Activated naive CD8-positive, alpha-beta T cell (primary cell): ENCODE measurements at regions not wholly inside any gene's neighbourhood (a gene's known extent, or its start where the extent isn't known, plus 50 kb on each side); places are given as distances from the start of the nearest gene placed in this dataset.
"Not testable (repeated sequence)": the region's sequence is repeated elsewhere in the genome, so short reads cannot be mapped to it uniquely, and the experiment has no call there.

Experiments
- H3K27ac Mint-ChIP-seq: one replicate; pipeline ENCODE4 v1.8.0; 2021; ENCODE audit warnings: mixed read lengths
- H3K27me3 Mint-ChIP-seq: one replicate; pipeline ENCODE4 v1.8.0; 2021; ENCODE audit warnings: mixed read lengths
- H3K36me3 Mint-ChIP-seq: one replicate; pipeline ENCODE4 v1.8.0; 2021; ENCODE audit warnings: mixed read lengths
- H3K4me1 Mint-ChIP-seq: one replicate; pipeline ENCODE4 v1.8.0; 2021; ENCODE audit warnings: low read depth, mixed read lengths
- H3K4me3 Mint-ChIP-seq: one replicate; pipeline ENCODE4 v1.8.0; 2021; ENCODE audit warnings: mild to moderate bottlenecking, mixed read lengths
- H3K9me3 Mint-ChIP-seq: one replicate; pipeline ENCODE4 v1.8.0; 2021; ENCODE audit warnings: low read depth, mixed read lengths

- no peak overlapping the region for H3K4me3 Mint-ChIP-seq
- H3K9me3 Mint-ChIP-seq: no peaks in the 10 kb centered on the region
- no peaks in the 10 kb centered on the region for H3K27me3 Mint-ChIP-seq
- no peaks in the 10 kb centered on the region for H3K36me3 Mint-ChIP-seq
- no peaks in the 10 kb centered on the region for H3K4me1 Mint-ChIP-seq
- H3K27ac Mint-ChIP-seq: no peak overlapping the region
Measured at GRCh38 chr4:186829097-186829496, 105.4 kb upstream of the FAT1 start.

DNA sequence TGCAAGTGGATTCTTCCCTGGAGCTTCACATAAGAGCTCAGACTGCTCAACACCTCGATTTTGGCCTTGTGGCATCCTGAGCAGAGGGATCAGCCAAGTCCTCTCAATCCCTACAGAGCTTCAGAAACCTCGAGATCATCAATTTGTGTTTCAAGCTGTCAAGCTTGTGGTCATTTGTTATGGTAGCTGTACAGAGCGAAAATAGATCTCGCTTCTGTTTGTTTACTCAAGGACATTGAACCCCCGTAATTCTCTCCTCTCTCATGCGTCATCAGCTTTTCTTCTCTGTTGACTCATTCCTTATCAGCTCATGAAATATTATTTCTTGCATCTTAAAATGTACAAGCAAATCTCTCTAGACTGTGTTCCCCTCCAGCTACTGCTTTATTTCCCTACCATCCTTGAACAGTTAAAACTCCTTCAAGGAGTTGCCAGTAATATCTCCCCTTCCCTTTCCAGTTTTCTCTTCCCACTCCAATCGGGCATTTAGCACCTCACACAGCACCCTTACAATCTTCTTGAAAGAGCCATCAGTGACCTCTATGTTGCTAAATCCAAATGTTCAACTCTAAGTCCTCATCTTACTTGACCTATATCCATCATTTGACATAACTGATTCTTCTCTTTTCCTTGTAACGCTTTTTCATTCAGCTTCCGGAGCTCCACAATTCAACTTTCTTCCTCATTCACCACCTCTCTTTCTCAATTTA lies 106.2 kb upstream of the FAT1 start:
- H3K36me3 Mint-ChIP-seq: no peaks in the 10 kb centered on the region
- H3K9me3 Mint-ChIP-seq: no peaks in the 10 kb centered on the region
- no peaks in the 10 kb centered on the region for H3K27me3 Mint-ChIP-seq
- H3K4me1 Mint-ChIP-seq: no peaks in the 10 kb centered on the region
- no peak overlapping the region for H3K4me3 Mint-ChIP-seq
- no peak overlapping the region for H3K27ac Mint-ChIP-seq

- Mint-ChIP-seq H3K4me1 (no peaks in the 10 kb centered on the region), H3K27ac (no peak overlapping the region), H3K36me3 (no peaks in the 10 kb centered on the region), H3K9me3 (no peaks in the 10 kb centered on the region), H3K4me3 (no peak overlapping the region), H3K27me3 (no peaks in the 10 kb centered on the region)
Measured at GRCh38 chr4:186831574-186831973, 107.9 kb upstream of the FAT1 start.

DNA sequence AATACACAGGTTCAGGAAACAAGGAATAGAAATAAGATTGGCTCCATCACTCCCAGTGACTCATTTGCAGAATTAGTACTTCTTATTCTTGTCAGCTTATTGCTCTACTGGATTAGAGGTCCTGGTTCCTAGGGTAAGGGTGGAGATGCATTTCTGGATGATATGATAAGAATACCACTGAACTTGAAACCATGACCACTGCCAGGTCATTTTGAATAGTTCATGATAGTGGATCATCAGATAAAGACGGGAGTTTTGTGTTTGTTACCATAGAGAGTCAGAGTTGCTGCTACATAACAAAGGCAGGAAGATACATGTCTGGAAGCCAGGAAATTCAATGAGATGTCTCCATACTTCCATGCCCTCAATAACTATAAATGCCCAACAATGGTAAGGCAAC lies 109.2 kb upstream of the FAT1 start:
- H3K4me3 Mint-ChIP-seq: no peak overlapping the region
- H3K27me3 Mint-ChIP-seq: no peaks in the 10 kb centered on the region
- peaks cover 3% of the 10 kb centered on the region for H3K9me3 Mint-ChIP-seq
- no peaks in the 10 kb centered on the region for H3K36me3 Mint-ChIP-seq
- H3K4me1 Mint-ChIP-seq: no peaks in the 10 kb centered on the region
- H3K27ac Mint-ChIP-seq: no peak overlapping the region

GRCh38 chr4:186837463-186837862 lies 113.8 kb upstream of the FAT1 start:
- not testable (repeated sequence) for H3K4me3 Mint-ChIP-seq, H3K4me1 Mint-ChIP-seq, H3K9me3 Mint-ChIP-seq, H3K27me3 Mint-ChIP-seq, H3K36me3 Mint-ChIP-seq, H3K27ac Mint-ChIP-seq

DNA sequence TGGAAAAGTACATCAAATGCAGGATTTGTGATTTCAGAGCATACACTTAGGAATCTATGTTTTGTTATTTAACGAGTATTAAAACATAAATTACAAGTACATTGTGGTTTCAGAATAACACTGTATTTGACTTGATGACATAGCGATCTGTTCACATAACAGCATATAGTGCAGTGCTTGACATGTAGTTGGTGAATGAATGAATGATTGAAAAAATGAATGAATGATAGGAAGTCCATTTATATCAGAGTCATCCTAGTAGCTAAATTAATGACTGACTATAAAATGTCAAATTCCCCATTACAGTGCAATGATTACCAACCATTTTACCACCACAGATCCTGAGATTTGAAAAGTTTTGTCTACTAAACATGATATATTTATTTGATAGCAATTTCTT lies 114.6 kb upstream of the FAT1 start:
- H3K4me1 Mint-ChIP-seq: no peaks in the 10 kb centered on the region
- peaks cover 8% of the 10 kb centered on the region for H3K9me3 Mint-ChIP-seq
- H3K4me3 Mint-ChIP-seq: no peak overlapping the region
- H3K36me3 Mint-ChIP-seq: no peaks in the 10 kb centered on the region
- H3K27ac Mint-ChIP-seq: no peak overlapping the region
- H3K27me3 Mint-ChIP-seq: no peaks in the 10 kb centered on the region

- Mint-ChIP-seq H3K4me3 (no peak overlapping the region), H3K27ac (no peak overlapping the region), H3K4me1 (no peaks in the 10 kb centered on the region), H3K36me3 (no peaks in the 10 kb centered on the region), H3K9me3 (peaks cover 11% of the 10 kb centered on the region), H3K27me3 (no peaks in the 10 kb centered on the region)
Measured at GRCh38 chr4:186839122-186840037, 115.7 kb upstream of the FAT1 start.

DNA sequence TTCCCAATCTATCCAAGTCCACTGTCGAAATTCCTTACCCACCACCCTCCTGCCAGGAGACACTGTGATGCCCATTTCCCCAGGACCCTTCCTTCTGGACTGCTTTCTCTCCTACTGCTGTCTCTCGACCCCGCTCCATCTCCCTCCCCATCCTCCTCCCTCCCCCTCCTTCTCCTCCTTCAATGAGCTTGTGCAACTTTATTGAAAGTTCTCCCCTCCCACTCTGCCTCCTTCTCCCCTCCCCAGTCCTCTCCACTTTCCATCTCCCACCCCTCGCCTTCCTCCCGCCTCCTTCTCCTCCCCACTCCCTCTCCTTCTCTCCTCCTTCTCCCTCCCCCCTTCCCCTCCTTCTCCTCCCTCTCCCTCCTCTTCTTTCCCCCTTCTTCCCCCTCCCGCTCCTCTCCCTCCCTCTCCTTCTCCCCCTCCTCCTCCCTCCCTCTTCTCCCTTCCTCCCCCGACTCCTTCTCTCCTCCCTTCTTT lies 116.6 kb upstream of the FAT1 start:
- no peaks in the 10 kb centered on the region for H3K27me3 Mint-ChIP-seq
- H3K9me3 Mint-ChIP-seq: peaks cover 14% of the 10 kb centered on the region
- no peak overlapping the region for H3K4me3 Mint-ChIP-seq
- no peak overlapping the region for H3K27ac Mint-ChIP-seq
- no peaks in the 10 kb centered on the region for H3K36me3 Mint-ChIP-seq
- no peaks in the 10 kb centered on the region for H3K4me1 Mint-ChIP-seq

DNA sequence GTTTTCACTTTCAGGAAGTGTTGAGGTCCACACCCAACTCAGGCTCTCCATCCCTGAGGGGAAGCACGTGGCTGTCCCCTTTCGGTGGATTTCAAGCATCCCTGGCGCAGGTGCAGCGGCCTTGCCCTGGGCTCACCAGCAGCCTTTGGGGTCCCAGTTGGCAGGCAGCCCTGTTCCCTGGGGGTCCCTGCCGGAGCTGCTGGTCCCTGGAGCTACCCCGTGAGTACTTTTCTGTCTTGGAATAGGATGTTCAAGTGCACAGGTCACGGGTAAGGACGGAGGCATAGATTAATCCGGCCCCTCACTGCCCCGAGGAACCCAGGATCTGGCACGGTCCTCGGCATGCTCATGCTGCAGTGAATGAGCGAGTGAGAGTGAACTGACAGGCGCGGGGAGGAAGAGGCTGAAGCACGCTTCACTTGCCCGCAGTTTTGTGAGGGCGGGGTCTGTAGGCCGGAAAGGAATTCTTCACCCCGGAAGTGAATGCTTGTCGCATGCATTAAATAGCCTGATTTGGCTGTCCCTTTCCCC lies 117.2 kb upstream of the FAT1 start:
- Mint-ChIP-seq H3K4me3 (no peak overlapping the region), H3K36me3 (no peaks in the 10 kb centered on the region), H3K27ac (no peak overlapping the region), H3K4me1 (no peaks in the 10 kb centered on the region), H3K27me3 (no peaks in the 10 kb centered on the region), H3K9me3 (peaks cover 14% of the 10 kb centered on the region)

GRCh38 chr4:186844059-186844681 lies 120.5 kb upstream of the FAT1 start:
- Mint-ChIP-seq H3K9me3 (peaks cover 6% of the 10 kb centered on the region), H3K36me3 (no peaks in the 10 kb centered on the region), H3K27ac (no peak overlapping the region), H3K4me1 (no peaks in the 10 kb centered on the region), H3K27me3 (no peaks in the 10 kb centered on the region), H3K4me3 (no peak overlapping the region)

DNA sequence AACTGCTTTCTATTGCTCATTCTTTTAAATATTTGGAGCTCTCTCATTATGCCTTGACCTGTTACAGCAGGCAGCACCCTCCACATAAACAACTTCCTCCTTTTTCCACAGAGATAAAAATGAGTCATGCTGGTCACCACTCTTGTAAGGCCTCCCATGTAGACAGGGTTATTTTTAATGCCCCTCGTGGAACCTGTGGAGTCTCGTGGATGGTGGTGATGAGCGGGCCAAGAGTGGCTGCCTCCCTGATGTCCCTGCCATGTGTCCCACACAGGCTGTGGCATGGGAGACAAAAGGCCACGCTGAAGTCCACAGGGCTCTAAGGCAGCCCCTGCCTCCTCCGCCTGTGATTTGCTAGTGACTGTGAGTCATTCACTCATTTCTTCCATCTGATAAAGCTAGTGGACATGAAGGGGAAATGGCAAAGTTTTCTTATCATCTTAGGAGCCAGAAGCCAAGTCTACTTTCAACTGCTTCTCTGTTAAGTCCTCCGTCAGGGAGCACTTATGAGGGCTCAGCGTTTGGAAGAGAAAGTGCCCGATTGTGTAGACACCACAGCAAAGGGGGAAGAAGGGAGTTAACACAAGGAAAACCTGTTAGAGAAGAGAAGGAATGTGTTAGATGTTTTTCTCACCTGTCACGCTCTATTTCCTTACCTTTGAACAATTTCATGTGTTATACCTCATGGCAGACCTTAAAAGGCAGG lies 121.6 kb upstream of the FAT1 start:
- Mint-ChIP-seq H3K27ac (no peak overlapping the region), H3K9me3 (peaks cover 6% of the 10 kb centered on the region), H3K27me3 (no peaks in the 10 kb centered on the region), H3K4me3 (no peak overlapping the region), H3K4me1 (no peaks in the 10 kb centered on the region), H3K36me3 (no peaks in the 10 kb centered on the region)

- Mint-ChIP-seq H3K27me3 (no peaks in the 10 kb centered on the region), H3K9me3 (peaks cover 16% of the 10 kb centered on the region), H3K4me3 (no peak overlapping the region), H3K4me1 (no peaks in the 10 kb centered on the region), H3K27ac (no peak overlapping the region), H3K36me3 (no peaks in the 10 kb centered on the region)
Measured at GRCh38 chr4:186846426-186846825, 122.8 kb upstream of the FAT1 start.

DNA sequence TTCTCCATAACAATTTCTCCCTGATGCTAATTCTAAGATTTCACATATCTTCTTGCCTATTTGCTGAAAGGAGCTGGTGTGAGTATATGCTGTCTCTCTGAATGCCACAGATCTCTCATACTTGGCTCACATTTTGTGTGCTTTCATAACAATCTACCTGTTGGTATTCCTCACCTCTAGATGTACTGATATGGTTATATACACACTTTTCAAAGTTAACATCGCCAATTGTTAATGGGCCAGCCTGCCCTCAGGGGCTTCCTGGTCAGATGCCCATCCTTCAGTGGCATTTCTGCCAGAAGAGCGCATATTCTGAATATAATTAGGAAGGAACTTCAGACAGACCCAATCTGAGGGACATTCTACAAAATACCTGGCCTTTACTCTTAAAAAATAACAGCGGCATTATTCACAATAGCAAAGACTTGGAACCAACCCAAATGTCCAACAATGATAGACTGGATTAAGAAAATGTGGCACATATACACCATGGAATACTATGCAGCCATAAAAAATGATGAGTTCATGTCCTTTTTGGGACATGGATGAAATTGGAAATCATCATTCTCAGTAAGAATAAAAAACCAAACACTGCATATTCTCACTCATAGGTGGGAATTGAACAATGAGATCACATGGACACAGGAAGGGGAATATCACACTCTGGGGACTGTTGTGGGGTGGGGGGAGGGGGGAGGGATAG lies 123.9 kb upstream of the FAT1 start:
- not testable (repeated sequence) for H3K4me1 Mint-ChIP-seq, H3K27me3 Mint-ChIP-seq, H3K4me3 Mint-ChIP-seq, H3K36me3 Mint-ChIP-seq, H3K27ac Mint-ChIP-seq
- H3K9me3 Mint-ChIP-seq: peaks cover 16% of the 10 kb centered on the region

DNA sequence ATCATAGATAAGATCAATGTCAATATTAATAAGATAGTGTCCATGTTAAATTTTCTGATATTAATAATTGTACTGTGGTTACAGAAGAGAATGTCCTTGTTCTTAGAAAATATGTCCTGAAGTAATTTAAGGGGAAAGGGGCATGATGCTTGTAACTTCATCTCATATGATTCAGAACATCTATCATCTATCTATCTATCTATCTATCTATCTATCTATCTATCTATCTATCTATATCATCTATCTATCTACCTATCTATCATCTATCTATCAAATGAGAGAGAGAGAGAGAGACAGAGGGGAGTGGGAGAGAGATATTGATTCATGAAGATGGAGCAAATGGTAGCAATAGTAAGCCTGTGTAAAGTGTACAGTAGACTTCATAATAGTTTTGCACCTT lies 124.8 kb upstream of the FAT1 start:
- H3K4me3 Mint-ChIP-seq: no peak overlapping the region
- H3K27ac Mint-ChIP-seq: no peak overlapping the region
- peaks cover 16% of the 10 kb centered on the region for H3K9me3 Mint-ChIP-seq
- H3K27me3 Mint-ChIP-seq: no peaks in the 10 kb centered on the region
- no peaks in the 10 kb centered on the region for H3K4me1 Mint-ChIP-seq
- no peaks in the 10 kb centered on the region for H3K36me3 Mint-ChIP-seq
